Endodermal cell (in vitro differentiated cells): ENCODE measurements at regions not wholly inside any gene's neighbourhood (a gene's known extent, or its start where the extent isn't known, plus 50 kb on each side); places are given as distances from the start of the nearest gene placed in this dataset.

Experiments
- DNase-seq: peaks from one replicate; pipeline ENCODE4 v3.0.0-alpha.2; 2017
- H3K27ac ChIP-seq: 2 replicates; pipeline ENCODE4 v1.5.1; 2013; ENCODE audit warnings: mild to moderate bottlenecking, low read depth, low read length, moderate library complexity
- H3K27me3 ChIP-seq: 2 replicates; pipeline ENCODE4 v1.6.1; 2013; ENCODE audit warnings: mild to moderate bottlenecking, low read length, moderate library complexity; ENCODE audit not compliant: insufficient read depth, control insufficient read depth, poor library complexity, severe bottlenecking
- H3K36me3 ChIP-seq: 2 replicates; pipeline ENCODE4 v1.7.0; 2013; ENCODE audit warnings: mild to moderate bottlenecking, low read length, moderate library complexity; ENCODE audit not compliant: control insufficient read depth, insufficient read depth
- H3K4me1 ChIP-seq: one replicate; pipeline ENCODE4 v1.7.0; 2013; ENCODE audit warnings: low read length; ENCODE audit not compliant: control insufficient read depth, insufficient read depth
- H3K4me3 ChIP-seq: 2 replicates; pipeline ENCODE4 v1.5.1; 2013; ENCODE audit warnings: mild to moderate bottlenecking, low read length, moderate library complexity
- H3K9ac ChIP-seq: 2 replicates; pipeline ENCODE4 v1.6.1; 2013; ENCODE audit warnings: mild to moderate bottlenecking, low read length, moderate library complexity; ENCODE audit not compliant: poor library complexity, severe bottlenecking; ENCODE audit errors: extremely low read depth
- H3K9me3 ChIP-seq: 2 replicates; pipeline ENCODE4 v1.6.1; 2013; ENCODE audit warnings: mild to moderate bottlenecking, low read length, moderate library complexity; ENCODE audit not compliant: control insufficient read depth
- H3K27ac Mint-ChIP-seq: 2 replicates; pipeline ENCODE4 v1.8.0; 2020; ENCODE audit warnings: mixed read lengths
- H3K27me3 Mint-ChIP-seq: 2 replicates; pipeline ENCODE4 v1.8.0; 2021; ENCODE audit warnings: mild to moderate bottlenecking, mixed read lengths; ENCODE audit not compliant: insufficient read depth
- H3K36me3 Mint-ChIP-seq: 2 replicates; pipeline ENCODE4 v1.8.0; 2020; ENCODE audit warnings: low read depth, mixed read lengths
- H3K4me1 Mint-ChIP-seq: 2 replicates; pipeline ENCODE4 v1.8.0; 2020; ENCODE audit warnings: mixed read lengths
- H3K4me3 Mint-ChIP-seq: 2 replicates; pipeline ENCODE4 v1.8.0; 2020; ENCODE audit warnings: mild to moderate bottlenecking, moderate library complexity, mixed read lengths
- H3K9me3 Mint-ChIP-seq: 2 replicates; pipeline ENCODE4 v1.8.0; 2020; ENCODE audit warnings: mild to moderate bottlenecking, mixed read lengths
- CTCF ChIP-seq: fragments of 200-600 bp; sonication (generic); conservative IDR thresholded peaks from 2 replicates; pipeline ENCODE4 v1.5.0; 2021; ENCODE audit warnings: antibody characterized with exemption, mild to moderate bottlenecking
- WGBS, 2 experiments: methylation state at CpG; one replicate each; pipeline versions ENCODE4 v1.1.5 to v1.1.7; 2013; ENCODE audit warnings: missing lambda C conversion rate in 2 of 2, mixed read lengths in 1 of 2; ENCODE audit not compliant: insufficient coverage in 1 of 2, insufficient read length in 1 of 2; 5-methylcytosine and 5-hydroxymethylcytosine counted together

GRCh38 chr5:97547999-97548738 is 365.1 kb upstream of the RIOK2 start:
- Mint-ChIP-seq H3K4me1 (peaks cover 15% of the 10 kb centered on the region), H3K9me3 (peaks cover 4% of the 10 kb centered on the region), H3K36me3 (no peaks in the 10 kb centered on the region), H3K4me3 (no peak overlapping the region), H3K27ac (no peak overlapping the region), H3K27me3 (no peaks in the 10 kb centered on the region)
- no peak overlapping the region for H3K27ac ChIP-seq
- TF ChIP-seq CTCF, result no peak
- no peak for DNase-seq
- H3K36me3 ChIP-seq, result no peaks in the 10 kb centered on the region
- H3K4me3 ChIP-seq, result no peak overlapping the region
- no peak overlapping the region for H3K9ac ChIP-seq
- H3K9me3 ChIP-seq, result peaks cover 11% of the 10 kb centered on the region
- H3K4me1 ChIP-seq, result no peaks in the 10 kb centered on the region
- 98 to 100% methylated on average over 1 of the region's 1 CpG for WGBS, 2 experiments
- no peaks in the 10 kb centered on the region for H3K27me3 ChIP-seq

- H3K27ac ChIP-seq, result no peak overlapping the region
- H3K4me3 ChIP-seq, result no peak overlapping the region
- H3K27me3 ChIP-seq, result no peaks in the 10 kb centered on the region
- H3K4me1 ChIP-seq, result no peaks in the 10 kb centered on the region
- peaks cover 4% of the 10 kb centered on the region for H3K9me3 Mint-ChIP-seq
- DNase-seq, result no peak
- no peaks in the 10 kb centered on the region for H3K36me3 ChIP-seq
- H3K36me3 Mint-ChIP-seq, result no peaks in the 10 kb centered on the region
- H3K9me3 ChIP-seq, result peaks cover 11% of the 10 kb centered on the region
- H3K27ac Mint-ChIP-seq, result no peak overlapping the region
- no peaks in the 10 kb centered on the region for H3K27me3 Mint-ChIP-seq
- no peak for TF ChIP-seq CTCF
- peaks cover 16% of the 10 kb centered on the region for H3K4me1 Mint-ChIP-seq
- no peak overlapping the region for H3K9ac ChIP-seq
- H3K4me3 Mint-ChIP-seq, result no peak overlapping the region
Observed at GRCh38 chr5:97548739-97549080, 365.7 kb upstream of the RIOK2 start.

GRCh38 chr5:97549496-97549895 is 366.4 kb upstream of the RIOK2 start:
- no peak for DNase-seq
- H3K9me3 Mint-ChIP-seq, result peaks cover 4% of the 10 kb centered on the region
- no peaks in the 10 kb centered on the region for H3K27me3 Mint-ChIP-seq
- no peak overlapping the region for H3K9ac ChIP-seq
- H3K27me3 ChIP-seq, result no peaks in the 10 kb centered on the region
- H3K4me1 Mint-ChIP-seq, result peaks cover 19% of the 10 kb centered on the region
- H3K27ac Mint-ChIP-seq, result no peak overlapping the region
- peaks cover 11% of the 10 kb centered on the region for H3K9me3 ChIP-seq
- no peaks in the 10 kb centered on the region for H3K36me3 Mint-ChIP-seq
- H3K4me3 ChIP-seq, result no peak overlapping the region
- no peak for TF ChIP-seq CTCF
- H3K4me1 ChIP-seq, result no peaks in the 10 kb centered on the region
- WGBS, 2 experiments, result 88 to 98% methylated on average over 4 of the region's 4 CpGs
- H3K27ac ChIP-seq, result no peak overlapping the region
- H3K4me3 Mint-ChIP-seq, result no peak overlapping the region
- no peaks in the 10 kb centered on the region for H3K36me3 ChIP-seq
